ENCODE measurements at regions not wholly inside any gene's neighbourhood (a gene's known extent, or its start where the extent isn't known, plus 50 kb on each side); places are given as distances from the start of the nearest gene placed in this dataset.

DNA sequence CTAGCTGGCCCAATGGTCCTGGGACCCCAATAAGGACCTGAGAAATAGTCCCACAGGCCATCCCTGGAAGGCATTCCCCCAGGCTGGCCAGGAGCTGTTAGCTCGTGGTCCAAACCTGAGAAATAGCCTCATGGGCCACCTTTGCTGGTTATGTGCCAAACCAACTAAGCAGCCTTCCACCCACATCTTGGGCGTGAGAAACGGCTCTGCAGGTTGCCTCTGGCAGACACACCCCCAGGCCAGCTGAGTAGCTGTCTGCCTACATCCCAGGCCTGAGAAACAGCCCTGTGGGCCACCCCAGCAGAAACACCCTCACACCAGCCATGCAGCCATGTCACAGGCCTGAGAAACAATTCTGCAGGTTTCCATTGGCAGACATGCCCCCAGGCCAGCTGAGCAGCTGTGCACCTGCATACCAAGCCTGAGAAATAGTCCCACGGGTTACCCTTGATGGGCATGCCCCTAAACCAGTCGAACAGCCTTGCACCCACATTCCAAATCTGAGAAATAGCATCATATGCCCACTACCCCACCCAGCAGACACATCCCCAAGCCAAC is 567.8 kb upstream of the ID4 start:
- TF ChIP-seq, protein P1, sequence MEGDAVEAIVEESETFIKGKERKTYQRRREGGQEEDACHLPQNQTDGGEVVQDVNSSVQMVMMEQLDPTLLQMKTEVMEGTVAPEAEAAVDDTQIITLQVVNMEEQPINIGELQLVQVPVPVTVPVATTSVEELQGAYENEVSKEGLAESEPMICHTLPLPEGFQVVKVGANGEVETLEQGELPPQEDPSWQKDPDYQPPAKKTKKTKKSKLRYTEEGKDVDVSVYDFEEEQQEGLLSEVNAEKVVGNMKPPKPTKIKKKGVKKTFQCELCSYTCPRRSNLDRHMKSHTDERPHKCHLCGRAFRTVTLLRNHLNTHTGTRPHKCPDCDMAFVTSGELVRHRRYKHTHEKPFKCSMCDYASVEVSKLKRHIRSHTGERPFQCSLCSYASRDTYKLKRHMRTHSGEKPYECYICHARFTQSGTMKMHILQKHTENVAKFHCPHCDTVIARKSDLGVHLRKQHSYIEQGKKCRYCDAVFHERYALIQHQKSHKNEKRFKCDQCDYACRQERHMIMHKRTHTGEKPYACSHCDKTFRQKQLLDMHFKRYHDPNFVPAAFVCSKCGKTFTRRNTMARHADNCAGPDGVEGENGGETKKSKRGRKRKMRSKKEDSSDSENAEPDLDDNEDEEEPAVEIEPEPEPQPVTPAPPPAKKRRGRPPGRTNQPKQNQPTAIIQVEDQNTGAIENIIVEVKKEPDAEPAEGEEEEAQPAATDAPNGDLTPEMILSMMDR (IDR thresholded peaks at IDR 0.05): no peak
- H3K27ac ChIP-seq: no peak overlapping the region
- H3K9me3 ChIP-seq: peaks cover 10 to 17% of the 10 kb centered on the region in 2 donors
- no peaks in the 10 kb centered on the region for H3K27me3 ChIP-seq
- H3K4me1 ChIP-seq: no peaks in the 10 kb centered on the region
- no peak for DNase-seq (ENCODE audit: low spot score in 2 of 2)
- intact Hi-C loops (cut with DNase I): no loop called here
- no peaks in the 10 kb centered on the region for H3K36me3 ChIP-seq
- no peak overlapping the region for H3K4me3 ChIP-seq

DNA sequence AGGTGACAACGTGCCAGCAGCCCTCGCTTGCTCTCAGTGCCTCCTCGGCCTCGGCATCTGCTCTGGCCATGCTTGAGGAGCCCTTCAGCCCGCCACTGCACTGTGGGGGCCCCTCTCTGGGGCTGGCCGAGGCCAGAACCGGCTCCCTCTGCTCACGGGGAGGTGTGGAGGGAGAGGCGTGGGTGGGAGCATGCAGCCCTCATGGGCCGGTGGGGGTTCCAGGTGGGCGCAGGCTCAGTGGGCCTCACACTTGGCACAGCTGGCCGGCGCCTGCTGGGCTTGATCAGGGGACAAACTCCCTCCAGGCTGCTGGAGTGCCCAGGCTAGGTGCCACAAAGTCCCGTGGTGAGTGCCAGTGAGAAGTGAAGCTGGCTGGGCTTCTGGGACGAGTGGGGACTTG is 566.6 kb upstream of the ID4 start:
- Histone ChIP-seq H3K4me1 (no peaks in the 10 kb centered on the region), H3K27ac (no peak overlapping the region), H3K4me3 (no peak overlapping the region), H3K27me3 (no peaks in the 10 kb centered on the region), H3K36me3 (no peaks in the 10 kb centered on the region), H3K9me3 (peaks cover 10 to 17% of the 10 kb centered on the region in 2 donors)
- intact Hi-C loops (cut with DNase I): no loop called here
- no peak for DNase-seq (ENCODE audit: low spot score in 2 of 2)
- TF ChIP-seq, protein P1 (IDR thresholded peaks at IDR 0.05): no peak

DNA sequence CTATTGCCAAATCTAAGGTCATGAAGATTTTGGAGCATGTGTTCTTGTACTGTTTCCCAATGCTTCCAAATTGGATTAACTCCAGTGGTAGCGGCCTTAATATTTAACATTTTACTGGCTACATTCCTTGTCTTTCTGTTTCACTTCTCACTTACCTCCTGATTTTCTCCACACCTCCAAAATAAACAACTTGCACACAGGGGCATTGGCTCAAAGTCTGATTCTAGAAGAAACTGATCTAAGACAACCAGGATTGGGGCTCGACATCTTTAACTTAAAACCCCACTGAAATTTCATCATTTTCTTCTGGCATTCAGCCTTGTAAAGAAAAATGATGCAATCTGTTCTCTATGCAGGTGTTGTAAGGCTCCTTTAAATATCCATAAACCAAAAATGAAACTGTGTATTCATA is 557.9 kb upstream of the ID4 start:
- Histone ChIP-seq H3K4me1 (no peaks in the 10 kb centered on the region), H3K36me3 (no peaks in the 10 kb centered on the region), H3K27ac (no peak overlapping the region), H3K9me3 (no peaks in the 10 kb centered on the region), H3K27me3 (no peaks in the 10 kb centered on the region), H3K4me3 (no peak overlapping the region)
- no peak for DNase-seq (ENCODE audit: low spot score in 2 of 2)
- TF ChIP-seq, protein P1 (IDR thresholded peaks at IDR 0.05): no peak
- intact Hi-C loops (cut with DNase I): no loop called here

GRCh38 chr6:19287928-19288327 is 549.2 kb upstream of the ID4 start:
- H3K36me3 ChIP-seq: no peaks in the 10 kb centered on the region
- no peaks in the 10 kb centered on the region for H3K4me1 ChIP-seq
- TF ChIP-seq, protein P1 (IDR thresholded peaks at IDR 0.05): no peak
- no peaks in the 10 kb centered on the region for H3K9me3 ChIP-seq
- no peak overlapping the region for H3K4me3 ChIP-seq
- no peaks in the 10 kb centered on the region for H3K27me3 ChIP-seq
- DNase-seq (ENCODE audit: low spot score in 2 of 2): no peak
- no peak overlapping the region for H3K27ac ChIP-seq
- intact Hi-C loops (cut with DNase I): no loop called here

DNA sequence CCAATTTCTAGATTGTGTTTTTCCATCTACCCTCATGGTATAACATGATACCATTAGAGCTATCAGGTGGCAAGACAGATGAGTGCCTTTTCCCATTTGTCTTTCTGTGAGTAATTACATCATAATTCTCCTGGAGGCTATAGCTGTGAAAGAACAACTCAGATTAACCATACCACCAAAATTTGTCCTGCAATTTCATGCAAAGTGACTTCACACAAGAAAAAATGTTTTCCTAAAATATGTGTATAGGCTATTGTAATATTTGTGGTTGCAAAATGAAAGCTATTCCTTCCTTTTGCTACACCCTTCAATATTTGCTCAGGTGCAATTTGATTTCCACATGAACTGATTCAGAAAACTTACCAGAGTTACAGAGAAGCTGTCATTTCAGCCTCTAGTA is 547.7 kb upstream of the ID4 start:
- H3K36me3 ChIP-seq: no peaks in the 10 kb centered on the region
- no peaks in the 10 kb centered on the region for H3K27me3 ChIP-seq
- H3K9me3 ChIP-seq: no peaks in the 10 kb centered on the region
- no peaks in the 10 kb centered on the region for H3K4me1 ChIP-seq
- TF ChIP-seq, protein P1 (IDR thresholded peaks at IDR 0.05): no peak
- intact Hi-C loops (cut with DNase I): no loop called here
- H3K27ac ChIP-seq: no peak overlapping the region
- DNase-seq (ENCODE audit: low spot score in 2 of 2): no peak
- H3K4me3 ChIP-seq: no peak overlapping the region

DNA sequence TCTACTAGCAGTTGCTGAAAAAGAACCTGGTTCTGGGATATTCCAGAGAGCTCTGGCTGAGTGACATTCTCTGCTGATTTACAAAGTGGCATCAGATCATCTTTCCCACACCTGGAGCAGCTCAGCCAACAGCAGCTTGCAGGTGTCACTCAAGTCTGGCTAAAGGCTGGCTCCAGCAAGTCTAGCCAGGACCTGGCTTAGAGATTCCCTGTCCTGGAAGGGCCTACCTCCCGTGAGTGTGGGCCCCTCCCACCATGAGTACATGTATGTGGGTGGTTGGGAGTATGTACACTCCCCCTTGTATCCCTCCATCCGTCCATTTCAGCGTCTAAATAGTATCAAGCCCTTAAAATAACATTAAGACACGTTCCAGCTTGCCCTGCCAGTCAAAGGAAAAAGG is 539.3 kb upstream of the ID4 start:
- no peaks in the 10 kb centered on the region for H3K27me3 ChIP-seq
- no peak overlapping the region for H3K4me3 ChIP-seq
- no peak overlapping the region for H3K27ac ChIP-seq
- no peaks in the 10 kb centered on the region for H3K36me3 ChIP-seq
- no peaks in the 10 kb centered on the region for H3K4me1 ChIP-seq
- TF ChIP-seq, protein P1 (IDR thresholded peaks at IDR 0.05): no peak
- no peaks in the 10 kb centered on the region for H3K9me3 ChIP-seq
- intact Hi-C loops (cut with DNase I): no loop called here
- no peak for DNase-seq (ENCODE audit: low spot score in 2 of 2)

Measured in ascending aorta (tissue), 2 donors.